Endothelial cell of umbilical vein (primary cell): ENCODE measurements at regions not wholly inside any gene's neighbourhood (a gene's known extent, or its start where the extent isn't known, plus 50 kb on each side); places are given as distances from the start of the nearest gene placed in this dataset.

Experiments used
- CTCF ChIP-seq, 2 donors: IDR thresholded peaks; 1 replicate in 1 of 2; 2 replicates in 1 of 2; pipeline ENCODE4 v1.5.1; 2011; ENCODE audit warnings: low read length in 2 of 2, mild to moderate bottlenecking in 2 of 2, moderate library complexity in 2 of 2, control low read depth in 1 of 2, inconsistent platforms in 1 of 2, low read depth in 1 of 2; ENCODE audit not compliant: insufficient read depth in 1 of 2; ENCODE audit errors: extremely low read depth in 1 of 2
- EZH2 ChIP-seq: IDR thresholded peaks from 2 replicates; pipeline ENCODE4 v1.6.1; 2012; ENCODE audit warnings: borderline replicate concordance, low read depth, mild to moderate bottlenecking, moderate library complexity, low read length, inconsistent platforms; ENCODE audit not compliant: severe bottlenecking
- MYC ChIP-seq: IDR thresholded peaks from one replicate; pipeline ENCODE4 v1.6.1; 2011; ENCODE audit warnings: mild to moderate bottlenecking, low read depth, low read length
- POLR2A ChIP-seq: IDR thresholded peaks from 2 replicates; pipeline ENCODE4 v1.6.1; 2012; ENCODE audit warnings: low read depth, mild to moderate bottlenecking, control low read depth, low read length

GRCh38 chr6:28766426-28766825 lies 157.4 kb downstream of the TRIM27 start:
- TF ChIP-seq CTCF (IDR thresholded peaks at IDR 0.05; ENCODE audit: extremely low read depth in 1 of 2, insufficient read depth in 1 of 2, low read depth in 1 of 2, low read length in 2 of 2) (no peak), POLR2A (no peak), MYC (no peak), EZH2 (no peak)
